ENCODE measurements at regions not wholly inside any gene's neighbourhood (a gene's known extent, or its start where the extent isn't known, plus 50 kb on each side); places are given as distances from the start of the nearest gene placed in this dataset.

DNA sequence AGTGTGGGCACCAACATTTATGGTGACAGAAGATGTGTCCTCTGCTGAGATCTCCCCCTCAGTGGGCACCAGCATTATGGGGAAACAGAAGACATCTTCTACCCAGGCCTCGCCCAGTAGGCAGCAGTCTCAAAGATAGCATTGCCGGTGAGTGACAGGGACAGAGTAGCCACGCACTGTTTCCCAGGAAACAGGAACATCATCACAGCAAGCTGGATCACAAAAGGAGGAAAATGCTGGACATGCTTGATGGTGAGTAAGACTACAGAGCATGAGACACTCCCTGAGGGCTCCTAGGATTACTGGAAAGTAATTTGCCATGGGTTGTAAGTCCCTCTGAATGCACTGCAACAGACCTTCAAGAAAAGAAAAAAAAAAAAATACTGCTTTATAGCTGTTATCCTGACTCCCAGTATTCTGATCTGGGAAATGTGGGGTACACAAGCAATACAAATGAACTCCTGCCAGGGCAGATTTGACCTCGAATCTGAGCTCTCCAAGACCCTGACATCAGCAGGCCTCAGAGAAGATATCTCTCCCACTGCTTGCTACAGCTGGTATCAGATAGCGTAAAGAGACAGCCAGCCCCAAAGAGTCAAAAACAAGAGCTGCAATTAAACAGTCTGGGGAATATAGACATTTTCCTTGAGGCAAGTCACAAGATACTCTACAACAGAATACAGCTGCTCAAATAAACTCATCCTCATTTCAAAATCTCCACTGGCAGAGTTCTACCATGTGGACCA, 180.4 kb downstream of the RBM26 start:
- H3K36me3 Mint-ChIP-seq (ENCODE audit: low read depth, unreplicated experiment) = no peaks in the 10 kb centered on the region
- DNase-seq (ENCODE audit: low read depth) = no peak
- FAIRE-seq = no peak
- H3K4me1 Mint-ChIP-seq (ENCODE audit: low read depth, unreplicated experiment) = peaks cover 3% of the 10 kb centered on the region
- H3K4me3 Mint-ChIP-seq (ENCODE audit: unreplicated experiment) = no peak overlapping the region
- H3K9me3 Mint-ChIP-seq (ENCODE audit: unreplicated experiment) = no peaks in the 10 kb centered on the region
- Histone ChIP-seq H3K9me3 (ENCODE audit: insufficient read depth, low read depth, low read length) (no peaks in the 10 kb centered on the region), H3K4me3 (ENCODE audit: insufficient read depth, low read depth, low read length) (no peak overlapping the region), H3K4me2 (ENCODE audit: low read length) (no peak overlapping the region), H2AFZ (ENCODE audit: low read depth, low read length) (no peak overlapping the region), H4K20me1 (ENCODE audit: insufficient read depth, low read length) (no peaks in the 10 kb centered on the region), H3K36me3 (ENCODE audit: insufficient read depth, low read length) (no peaks in the 10 kb centered on the region), H3K27ac (ENCODE audit: low read depth, low read length) (no peak overlapping the region), H3K79me2 (ENCODE audit: insufficient read depth, low read length) (no peaks in the 10 kb centered on the region), H3K9ac (ENCODE audit: low read length) (no peak overlapping the region), H3K27me3 (ENCODE audit: insufficient read depth, low read length) (no peaks in the 10 kb centered on the region), H3K4me1 (ENCODE audit: insufficient read depth, low read length) (no peaks in the 10 kb centered on the region)
- peaks cover 2% of the 10 kb centered on the region for H3K27me3 Mint-ChIP-seq (ENCODE audit: low read depth, unreplicated experiment)
- TF ChIP-seq, protein P1, sequence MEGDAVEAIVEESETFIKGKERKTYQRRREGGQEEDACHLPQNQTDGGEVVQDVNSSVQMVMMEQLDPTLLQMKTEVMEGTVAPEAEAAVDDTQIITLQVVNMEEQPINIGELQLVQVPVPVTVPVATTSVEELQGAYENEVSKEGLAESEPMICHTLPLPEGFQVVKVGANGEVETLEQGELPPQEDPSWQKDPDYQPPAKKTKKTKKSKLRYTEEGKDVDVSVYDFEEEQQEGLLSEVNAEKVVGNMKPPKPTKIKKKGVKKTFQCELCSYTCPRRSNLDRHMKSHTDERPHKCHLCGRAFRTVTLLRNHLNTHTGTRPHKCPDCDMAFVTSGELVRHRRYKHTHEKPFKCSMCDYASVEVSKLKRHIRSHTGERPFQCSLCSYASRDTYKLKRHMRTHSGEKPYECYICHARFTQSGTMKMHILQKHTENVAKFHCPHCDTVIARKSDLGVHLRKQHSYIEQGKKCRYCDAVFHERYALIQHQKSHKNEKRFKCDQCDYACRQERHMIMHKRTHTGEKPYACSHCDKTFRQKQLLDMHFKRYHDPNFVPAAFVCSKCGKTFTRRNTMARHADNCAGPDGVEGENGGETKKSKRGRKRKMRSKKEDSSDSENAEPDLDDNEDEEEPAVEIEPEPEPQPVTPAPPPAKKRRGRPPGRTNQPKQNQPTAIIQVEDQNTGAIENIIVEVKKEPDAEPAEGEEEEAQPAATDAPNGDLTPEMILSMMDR (IDR thresholded peaks at IDR 0.05; ENCODE audit: insufficient read depth, low read depth, low read length) = no peak
- TF ChIP-seq EZH2 (IDR thresholded peaks at IDR 0.05; ENCODE audit: insufficient read depth, low read length) = no peak
- H3K27ac Mint-ChIP-seq (ENCODE audit: unreplicated experiment) = peak overlapping the region; percentile 38

DNA sequence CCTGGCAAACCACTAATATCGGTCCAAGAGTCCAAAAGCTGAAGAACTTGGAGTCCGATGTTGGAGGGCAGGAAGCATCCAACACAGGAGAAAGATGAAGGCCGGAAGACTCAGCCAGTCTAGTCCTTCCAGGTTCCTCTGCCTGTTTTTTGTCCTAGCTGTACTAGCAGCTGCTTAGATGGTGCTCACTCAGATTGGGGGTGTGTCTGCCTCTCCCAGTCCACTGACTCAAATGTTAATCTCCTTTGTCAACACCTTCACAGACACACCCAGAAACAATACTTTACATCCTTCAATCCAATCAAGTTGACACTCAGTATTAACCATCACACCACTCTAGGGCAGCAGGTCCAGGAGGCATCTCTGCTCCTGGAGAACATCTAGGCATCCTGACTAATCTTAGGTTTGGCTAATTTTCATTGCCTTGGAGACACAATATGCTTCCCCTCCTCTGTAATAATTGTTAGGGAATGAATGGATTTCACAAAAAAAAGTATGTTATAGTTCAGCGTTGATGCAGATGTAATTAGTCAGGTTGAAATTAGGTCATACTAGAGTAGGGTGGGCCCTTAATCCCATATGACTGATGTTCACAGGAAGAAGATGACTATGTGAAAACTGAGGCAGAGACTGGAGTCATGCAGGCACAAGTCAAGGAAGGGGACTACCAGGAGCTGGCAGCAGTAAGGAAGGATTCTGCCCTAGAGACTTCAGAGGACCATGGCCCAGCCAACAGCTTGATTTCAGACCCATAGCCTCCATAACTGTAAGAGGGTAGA, 183.4 kb downstream of the RBM26 start:
- Histone ChIP-seq H3K36me3 (ENCODE audit: insufficient read depth, low read length) (no peaks in the 10 kb centered on the region), H4K20me1 (ENCODE audit: insufficient read depth, low read length) (no peaks in the 10 kb centered on the region), H3K4me1 (ENCODE audit: insufficient read depth, low read length) (no peaks in the 10 kb centered on the region), H3K9me3 (ENCODE audit: insufficient read depth, low read depth, low read length) (no peaks in the 10 kb centered on the region), H3K4me3 (ENCODE audit: insufficient read depth, low read depth, low read length) (no peak overlapping the region), H2AFZ (ENCODE audit: low read depth, low read length) (no peak overlapping the region), H3K79me2 (ENCODE audit: insufficient read depth, low read length) (no peaks in the 10 kb centered on the region), H3K9ac (ENCODE audit: low read length) (no peak overlapping the region), H3K27ac (ENCODE audit: low read depth, low read length) (no peak overlapping the region), H3K27me3 (ENCODE audit: insufficient read depth, low read length) (no peaks in the 10 kb centered on the region), H3K4me2 (ENCODE audit: low read length) (no peak overlapping the region)
- DNase-seq (ENCODE audit: low read depth) (no peak), FAIRE-seq (no peak)
- H3K4me3 Mint-ChIP-seq (ENCODE audit: unreplicated experiment) = no peak overlapping the region
- H3K27ac Mint-ChIP-seq (ENCODE audit: unreplicated experiment) = no peak overlapping the region
- TF ChIP-seq, protein P1 (IDR thresholded peaks at IDR 0.05; ENCODE audit: insufficient read depth, low read depth, low read length) = no peak
- no peak for TF ChIP-seq EZH2 (IDR thresholded peaks at IDR 0.05; ENCODE audit: insufficient read depth, low read length)
- H3K4me1 Mint-ChIP-seq (ENCODE audit: low read depth, unreplicated experiment) = peaks cover 3% of the 10 kb centered on the region
- peaks cover 2% of the 10 kb centered on the region for H3K27me3 Mint-ChIP-seq (ENCODE audit: low read depth, unreplicated experiment)
- H3K36me3 Mint-ChIP-seq (ENCODE audit: low read depth, unreplicated experiment) = no peaks in the 10 kb centered on the region
- no peaks in the 10 kb centered on the region for H3K9me3 Mint-ChIP-seq (ENCODE audit: unreplicated experiment)

Data from astrocyte (in vitro differentiated cells and primary cell).